ENCODE measurements at regions not wholly inside any gene's neighbourhood (a gene's known extent, or its start where the extent isn't known, plus 50 kb on each side); places are given as distances from the start of the nearest gene placed in this dataset.

DNA sequence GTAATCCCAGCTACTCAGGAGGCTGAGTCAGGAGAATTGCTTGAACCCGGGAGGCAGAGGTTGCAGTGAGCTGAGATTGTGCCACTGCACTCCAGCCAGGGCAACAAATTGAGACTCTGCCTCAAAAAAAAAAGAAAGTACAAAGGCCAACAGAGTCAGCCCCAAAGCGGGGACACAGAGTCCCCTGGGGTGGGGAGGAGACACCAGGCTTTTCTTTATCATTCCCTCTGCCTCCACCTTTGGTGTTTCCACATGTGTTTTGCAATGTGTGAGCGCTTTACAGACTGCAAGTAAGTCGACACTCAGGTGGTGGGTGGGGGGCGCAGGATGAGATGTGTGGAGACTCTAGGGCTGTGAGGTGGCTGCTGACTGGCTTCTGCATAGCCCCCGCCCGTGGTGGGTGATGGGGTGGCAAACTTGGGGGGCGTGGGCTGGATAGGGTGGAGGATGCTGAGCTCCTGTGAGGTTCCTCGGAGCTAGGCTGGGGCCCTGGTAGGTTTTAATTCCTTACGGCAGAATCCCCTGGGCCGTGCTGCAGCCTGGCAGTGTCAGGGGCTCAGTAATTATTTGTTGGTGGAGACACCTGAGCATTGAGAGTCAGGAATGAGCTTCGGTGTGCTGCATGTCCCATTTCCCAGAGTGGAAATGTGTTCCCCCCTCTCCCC, 177.2 kb downstream of the CTTN start:
- DNase-seq: no peak

DNA sequence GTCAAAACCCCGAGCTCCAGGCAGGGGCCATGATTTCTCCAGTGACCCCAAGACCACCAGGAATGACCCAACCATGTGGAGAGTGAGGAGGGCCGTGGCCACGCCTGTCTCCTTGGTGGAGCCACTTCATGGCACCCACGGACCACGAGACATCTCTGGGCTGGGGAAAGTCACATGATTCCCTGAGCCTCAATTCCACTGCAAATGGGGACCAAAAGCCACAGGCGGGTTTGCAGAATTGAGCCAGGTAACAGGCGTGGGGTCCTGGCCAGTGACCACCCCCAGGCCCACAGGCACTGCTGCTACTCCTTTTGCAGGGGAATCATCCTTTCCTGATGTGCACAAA, 178.9 kb downstream of the CTTN start:
- no peak for DNase-seq

DNA sequence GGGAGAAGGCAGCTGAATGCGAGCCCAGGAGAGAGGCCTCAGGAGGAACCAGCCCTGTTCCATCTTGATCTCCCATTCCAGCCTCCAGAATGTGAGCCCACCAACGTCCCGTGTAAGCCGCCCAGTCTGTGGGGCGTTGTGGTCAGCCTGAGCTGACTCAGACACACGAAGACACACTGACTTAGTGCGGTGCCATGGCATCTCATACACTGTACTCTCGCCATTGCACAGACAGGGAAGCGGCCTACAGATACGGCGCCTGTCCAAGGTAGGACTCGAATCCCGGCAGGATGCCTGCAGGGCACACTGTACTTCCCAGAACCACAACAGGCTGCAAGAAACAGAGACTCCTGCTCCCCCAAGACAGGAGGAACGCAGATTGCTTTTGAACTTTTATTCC, 179.6 kb downstream of the CTTN start:
- no peak for DNase-seq

DNA sequence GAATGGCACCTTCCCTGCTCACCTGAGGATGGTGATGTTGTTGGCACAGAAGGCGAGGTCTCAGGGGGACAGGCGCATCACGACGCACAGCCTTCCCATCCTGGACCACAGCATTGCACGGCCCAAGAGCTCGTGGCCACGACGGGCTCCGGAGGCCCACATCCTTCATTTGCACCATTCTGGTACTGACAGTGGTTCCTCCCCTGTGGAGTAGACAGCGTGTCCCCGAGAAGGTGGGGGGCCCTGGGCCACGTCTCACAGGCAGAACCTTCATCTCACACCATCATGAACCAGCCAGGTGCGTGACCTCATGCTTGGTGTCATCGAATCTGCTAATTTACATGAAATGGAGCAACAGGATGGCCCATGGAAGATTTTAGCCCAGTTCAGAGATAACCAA, 180.0 kb downstream of the CTTN start:
- no peak for DNase-seq

DNA sequence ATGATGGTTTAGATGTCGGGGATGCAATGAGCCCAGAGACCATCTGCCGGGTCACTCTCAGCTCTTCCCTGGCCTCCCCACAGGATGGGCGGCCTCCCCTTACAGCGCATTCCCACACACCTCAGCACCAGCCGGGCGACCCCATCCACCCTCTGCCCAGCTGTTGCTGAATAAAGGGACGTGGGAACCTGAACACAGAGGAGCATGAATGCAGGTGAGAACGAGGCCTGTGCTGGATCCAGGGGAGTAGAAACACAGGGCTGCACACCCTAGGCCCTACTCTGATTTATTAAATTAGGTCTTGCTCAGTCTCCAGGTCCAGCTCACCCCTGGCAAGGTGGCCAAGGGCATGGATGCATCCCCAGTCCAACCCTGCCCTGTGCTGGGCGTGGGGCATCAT, 180.5 kb downstream of the CTTN start:
- DNase-seq: no peak

DNA sequence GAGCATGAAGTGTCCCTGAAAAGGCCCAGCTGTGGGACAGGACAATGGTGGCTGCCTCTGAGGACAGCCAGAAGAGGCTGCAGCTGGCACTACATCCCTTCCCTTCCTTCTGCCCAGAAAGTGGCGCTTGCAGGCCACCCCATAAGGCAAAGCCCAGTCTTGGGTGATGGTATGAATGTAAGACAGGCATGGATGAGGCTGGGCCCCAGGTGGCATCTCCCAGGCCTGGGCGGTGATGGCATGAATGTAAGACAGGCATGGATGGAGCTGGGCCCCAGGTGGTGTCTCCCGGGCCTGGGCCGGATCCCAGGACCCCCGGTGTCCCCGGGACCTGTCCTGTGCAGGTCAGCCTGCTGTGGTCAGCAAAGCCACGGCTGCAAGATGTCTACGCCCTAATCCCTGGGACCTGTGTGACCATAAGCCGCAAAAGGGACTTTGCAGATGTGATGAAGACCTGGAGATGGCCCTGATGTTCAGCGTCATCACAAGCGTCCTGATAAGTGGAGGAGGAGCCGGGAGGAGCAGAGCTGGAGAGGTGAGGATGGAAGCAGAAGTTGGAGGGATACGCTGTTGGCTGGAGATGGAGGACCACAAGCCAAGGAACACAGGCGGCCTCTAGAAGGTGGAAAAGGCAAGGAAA, 181.1 kb downstream of the CTTN start:
- DNase-seq: no peak

DNA sequence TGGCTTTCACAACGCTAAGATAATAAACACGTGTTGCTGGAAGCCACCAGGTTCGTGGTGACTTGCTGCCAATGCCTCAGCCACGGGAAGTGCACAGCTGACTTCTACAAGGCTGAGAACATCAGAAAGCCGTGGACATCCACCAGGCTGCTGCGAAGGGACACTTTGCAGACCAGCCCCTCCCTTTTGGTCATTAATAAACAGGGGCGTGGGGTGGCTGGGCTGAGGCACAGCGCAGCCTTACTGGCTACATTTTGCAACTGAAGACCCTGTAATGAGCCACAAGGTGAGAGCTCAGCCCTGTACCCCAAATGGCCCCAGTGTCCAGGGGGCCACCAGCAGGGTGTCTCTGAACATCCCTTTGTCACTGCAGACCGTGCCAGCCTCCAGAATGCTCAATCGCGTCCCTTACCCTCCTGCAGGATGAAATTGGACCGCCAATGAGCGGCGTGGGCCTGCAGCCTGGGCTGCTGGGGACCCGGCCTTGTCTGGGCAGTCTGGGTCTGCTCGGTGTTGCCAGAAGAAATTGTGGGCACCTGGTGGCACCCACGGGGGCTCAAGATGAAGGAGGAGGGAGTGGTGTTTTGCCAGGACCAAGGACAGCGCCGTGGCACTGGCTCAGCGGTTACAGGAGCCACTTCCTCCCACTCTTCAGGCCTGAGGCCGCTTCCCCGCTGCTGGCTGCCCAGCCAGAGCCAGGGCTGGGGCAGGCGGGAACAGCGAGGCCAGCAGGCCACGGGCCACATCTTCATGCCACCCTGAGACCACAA, 181.9 kb downstream of the CTTN start:
- DNase-seq: no peak

DNA sequence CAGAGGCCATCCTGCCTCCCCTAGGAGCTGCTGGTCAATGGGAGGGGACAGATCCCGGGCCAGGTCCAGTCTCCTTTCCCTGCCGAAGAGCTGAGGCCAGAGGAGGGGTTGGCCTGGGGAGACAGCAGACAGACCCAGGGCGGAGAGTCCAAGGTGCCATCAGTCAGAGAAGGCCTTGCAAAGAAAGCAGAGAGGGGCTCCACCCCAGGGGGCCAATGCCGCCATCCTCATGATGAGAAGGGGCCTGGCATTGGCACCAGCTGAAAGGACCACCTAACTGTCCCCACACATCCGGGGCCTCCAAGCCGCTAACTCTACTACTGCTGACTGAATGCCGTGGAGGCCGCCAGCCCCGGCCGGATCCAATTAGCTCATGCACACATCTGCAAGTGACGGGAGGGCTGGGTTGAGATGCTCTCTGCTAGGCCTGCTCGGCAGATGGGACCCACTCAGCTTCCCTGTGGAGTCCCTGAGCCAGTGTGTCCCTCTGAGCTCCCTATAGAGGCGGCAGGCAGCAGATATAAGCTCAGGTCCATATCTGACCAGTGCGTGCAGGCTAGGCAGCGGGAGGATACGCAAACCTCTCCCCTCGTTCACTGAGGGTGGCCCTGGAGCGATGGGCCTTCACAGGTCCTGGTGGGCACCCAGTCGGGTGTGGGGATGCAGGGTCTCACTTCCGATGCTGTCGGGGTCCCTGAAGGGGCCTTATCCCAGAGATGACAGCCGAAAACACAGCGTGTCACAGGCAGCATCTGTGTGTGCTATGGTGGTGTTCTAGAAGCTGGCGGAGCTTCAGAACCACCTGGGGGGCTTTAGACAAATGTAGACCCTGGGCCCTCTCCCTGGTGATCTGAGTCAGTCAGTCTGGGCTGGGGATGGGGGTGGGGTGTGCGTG, 183.9 kb downstream of the CTTN start:
- no peak for DNase-seq

DNA sequence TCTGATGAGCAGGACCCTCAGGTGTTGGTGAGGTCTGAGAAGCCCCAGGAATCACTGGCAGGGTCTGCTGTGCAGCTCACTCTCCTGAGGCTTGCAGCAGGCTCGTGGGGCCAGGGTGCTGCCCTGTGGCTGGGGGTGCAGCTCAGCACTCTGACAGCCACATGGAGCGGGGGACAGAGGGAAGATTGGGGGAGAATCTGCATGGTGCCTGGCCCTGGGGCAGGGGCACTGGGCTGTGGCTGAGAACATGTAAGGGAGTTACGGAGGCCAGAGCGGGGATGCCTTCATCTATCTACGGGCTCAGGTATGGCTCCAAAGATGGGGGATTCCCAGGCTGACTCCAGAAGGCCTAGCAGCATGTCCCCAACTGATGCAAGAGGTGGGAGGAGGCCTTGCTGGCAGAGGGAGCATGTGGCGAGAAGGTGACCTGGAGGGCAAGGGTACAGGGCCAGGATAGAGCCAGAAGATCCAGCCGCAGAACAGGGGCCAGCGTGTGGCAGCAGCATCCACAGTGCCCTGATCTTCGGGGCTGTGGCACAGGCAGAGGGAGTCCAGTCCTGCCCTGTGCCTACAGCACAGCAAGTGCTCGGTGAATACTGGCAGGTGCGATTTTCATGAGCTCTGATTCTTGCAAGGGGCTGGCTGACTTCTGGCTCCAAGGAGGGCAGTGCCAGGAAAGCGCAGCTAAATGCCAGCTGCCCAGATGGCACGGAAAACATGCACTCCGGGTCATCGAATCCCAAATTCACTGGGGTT, 184.7 kb downstream of the CTTN start:
- DNase-seq: no peak

DNA sequence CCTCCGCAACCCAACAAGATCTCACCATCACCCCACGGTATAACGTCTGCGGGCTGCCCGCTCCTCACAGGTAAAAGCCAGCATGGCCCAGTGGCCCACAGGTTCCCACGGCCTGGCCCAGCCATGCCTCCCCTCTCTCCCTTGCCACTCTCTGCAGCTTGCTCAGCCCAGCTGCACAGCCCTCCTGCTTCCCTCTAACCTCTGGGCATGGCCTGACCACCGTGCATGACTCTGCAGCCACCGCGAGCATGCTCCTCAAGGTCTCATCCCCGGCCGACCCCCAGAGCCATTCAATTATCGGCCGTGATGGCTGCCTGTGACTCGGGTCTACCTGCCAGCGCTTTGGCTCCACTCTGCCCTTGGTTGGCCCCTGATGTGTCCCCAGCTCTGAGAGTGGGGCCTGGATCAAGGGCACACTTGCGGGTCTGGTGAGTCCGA, 185.5 kb downstream of the CTTN start:
- DNase-seq: no peak

DNA sequence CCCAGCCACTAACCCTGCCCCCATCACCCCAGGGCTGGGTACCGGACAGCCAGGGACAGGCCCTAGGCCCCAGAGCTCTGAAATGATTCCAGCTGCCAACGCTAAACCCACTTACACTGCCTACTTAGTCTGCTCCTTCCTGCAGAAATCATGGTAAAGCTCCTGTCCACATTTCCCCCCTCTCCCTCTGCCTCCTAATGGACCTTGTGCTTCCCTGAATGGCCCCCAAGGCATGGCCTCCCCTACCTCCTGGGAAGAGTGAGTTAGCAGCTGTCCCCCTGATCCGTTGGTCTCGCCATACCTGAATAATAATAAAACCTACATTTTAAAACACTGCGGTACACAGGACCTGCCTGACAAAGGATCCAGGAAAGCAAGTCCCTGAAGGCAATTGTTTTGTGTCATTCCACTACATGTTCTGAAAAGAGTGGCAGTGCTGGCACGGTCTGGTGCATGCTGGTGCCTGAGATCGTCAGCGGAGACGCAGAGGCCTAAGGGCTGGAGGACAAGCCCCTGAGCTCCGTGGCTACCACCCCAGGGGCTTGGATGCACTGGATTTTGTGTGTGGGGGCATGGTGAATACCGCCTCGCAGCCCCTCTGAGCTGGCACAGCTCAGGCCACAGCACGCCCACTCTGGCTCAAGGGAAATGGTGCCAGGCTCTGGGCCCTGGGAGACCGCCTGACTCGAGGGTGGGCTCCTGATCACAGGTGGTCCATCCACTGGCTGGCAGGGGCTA, 186.3 kb downstream of the CTTN start:
- DNase-seq: no peak

DNA sequence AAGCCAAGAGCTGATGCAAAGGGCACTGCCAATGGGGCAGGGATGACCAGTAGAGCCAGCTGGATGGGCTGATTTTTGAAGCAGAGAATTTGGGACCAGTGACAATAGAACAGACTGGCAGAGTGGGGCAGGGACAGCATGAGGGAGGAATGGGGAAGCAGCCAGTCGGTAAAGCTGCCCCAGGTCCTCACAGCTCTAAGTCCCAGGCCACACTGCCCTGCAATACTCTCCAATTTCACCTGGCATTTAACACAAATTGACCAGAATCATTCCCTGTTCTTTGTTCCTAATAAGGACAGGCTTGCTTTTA, 186.9 kb downstream of the CTTN start:
- DNase-seq: no peak

DNA sequence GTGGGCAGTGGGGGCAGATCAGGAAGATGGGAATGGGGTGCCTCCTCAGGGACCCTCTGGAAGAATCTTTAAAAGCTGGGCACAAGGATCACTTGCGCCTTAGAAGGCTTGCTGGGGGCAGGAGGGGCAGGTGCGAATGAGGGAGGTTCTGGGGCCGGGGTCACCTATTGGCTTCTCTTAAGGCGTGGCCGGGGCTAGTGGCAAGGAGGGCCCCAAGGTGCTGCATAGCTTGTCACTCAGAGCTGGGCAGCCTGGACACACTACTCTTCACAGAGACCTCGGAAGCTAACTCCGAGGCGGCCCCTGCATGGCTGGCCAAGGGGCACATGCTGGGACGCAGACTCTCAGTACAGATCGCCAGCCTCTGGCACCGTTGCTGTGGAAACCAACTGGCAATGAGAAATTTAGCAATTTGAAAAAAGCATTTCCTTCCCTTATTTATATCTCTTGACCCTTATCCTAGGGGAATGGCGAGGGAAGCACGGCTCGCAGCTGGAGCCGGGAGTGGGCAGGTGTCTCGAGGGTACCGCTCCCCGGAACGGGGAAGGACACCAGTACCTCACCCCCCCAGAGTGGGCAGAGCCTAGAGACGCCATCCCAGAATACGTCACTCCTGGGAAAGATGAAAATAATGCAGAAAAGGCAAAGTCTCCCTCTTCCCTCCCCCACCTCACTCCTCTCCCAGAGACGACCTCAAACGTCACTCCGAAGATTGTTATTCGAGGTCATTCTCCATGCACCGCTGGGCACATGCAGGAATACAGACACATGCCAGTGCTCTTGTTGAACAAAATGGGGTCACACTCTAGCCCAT, 188.1 kb downstream of the CTTN start:
- no peak for DNase-seq

DNA sequence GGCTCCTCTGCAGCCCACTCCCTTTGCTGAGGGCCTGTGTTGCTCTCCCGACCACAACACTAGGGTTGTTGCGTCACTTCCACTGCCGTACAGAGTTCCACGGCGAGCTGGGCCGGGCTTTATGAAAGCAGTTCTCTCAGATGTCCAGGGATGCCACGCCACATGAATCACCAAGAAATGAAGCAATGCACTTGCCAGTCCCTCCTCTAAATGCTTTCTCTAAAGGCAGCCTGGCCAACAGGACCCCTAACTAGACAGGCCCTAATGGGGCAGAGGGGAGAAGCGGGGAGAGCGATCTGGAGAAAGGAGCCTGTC, 188.7 kb downstream of the CTTN start:
- DNase-seq: no peak

DNA sequence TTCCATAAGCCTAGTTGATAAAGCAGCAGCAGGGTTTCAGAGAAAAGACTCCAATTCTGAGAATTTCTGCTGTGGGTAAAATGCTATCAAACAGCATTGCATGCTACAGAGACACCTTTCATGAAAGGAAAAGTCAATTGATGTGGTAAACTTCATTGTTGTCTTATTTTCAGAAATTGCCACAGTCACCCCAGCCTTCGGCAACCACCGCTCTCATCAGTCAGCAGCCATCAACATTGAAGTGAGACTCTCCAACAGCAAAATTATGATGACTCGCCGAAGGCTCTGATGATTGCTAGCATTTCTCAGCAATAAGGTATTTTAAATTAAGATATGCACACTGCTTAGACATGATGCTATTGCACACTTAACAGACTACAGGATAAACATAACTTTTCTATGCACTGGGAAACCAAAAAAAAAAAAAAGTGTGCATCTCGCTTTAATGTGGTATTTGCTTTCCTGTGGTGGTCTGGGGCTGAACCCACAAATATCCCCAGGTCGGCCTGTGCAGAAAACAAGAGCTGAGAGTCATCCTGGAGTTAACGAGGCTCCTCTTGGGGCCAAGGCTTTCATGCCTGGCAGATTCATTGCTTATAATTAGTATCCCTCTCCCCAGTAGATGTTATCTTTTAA, 192.1 kb downstream of the CTTN start:
- DNase-seq: no peak

DNA sequence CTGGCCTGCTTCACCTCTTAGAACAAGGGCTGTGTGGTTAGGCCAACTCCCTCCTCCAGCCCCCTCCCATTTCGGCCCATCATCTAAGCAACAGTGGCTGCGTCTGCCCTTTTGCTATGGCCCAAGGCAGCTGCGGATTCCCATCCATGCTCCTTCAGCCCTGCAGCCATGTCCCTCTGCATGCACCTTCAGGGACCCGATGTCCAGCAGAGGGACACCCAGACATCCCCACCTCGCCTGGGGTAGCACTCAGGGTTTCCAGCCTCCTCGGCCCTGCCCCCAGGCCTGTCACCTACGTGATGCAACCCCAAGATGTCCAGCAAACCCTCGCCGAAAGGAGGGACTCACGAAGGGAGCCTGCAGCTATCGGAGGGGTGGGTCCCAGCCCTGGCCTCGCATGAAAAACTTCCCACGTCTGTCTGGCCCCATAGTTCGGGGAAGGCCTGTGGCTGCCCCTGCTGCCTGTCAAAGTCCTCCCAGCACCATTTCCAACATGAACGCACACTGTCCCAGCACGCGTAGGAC, 194.4 kb downstream of the CTTN start:
- no peak for DNase-seq

DNA sequence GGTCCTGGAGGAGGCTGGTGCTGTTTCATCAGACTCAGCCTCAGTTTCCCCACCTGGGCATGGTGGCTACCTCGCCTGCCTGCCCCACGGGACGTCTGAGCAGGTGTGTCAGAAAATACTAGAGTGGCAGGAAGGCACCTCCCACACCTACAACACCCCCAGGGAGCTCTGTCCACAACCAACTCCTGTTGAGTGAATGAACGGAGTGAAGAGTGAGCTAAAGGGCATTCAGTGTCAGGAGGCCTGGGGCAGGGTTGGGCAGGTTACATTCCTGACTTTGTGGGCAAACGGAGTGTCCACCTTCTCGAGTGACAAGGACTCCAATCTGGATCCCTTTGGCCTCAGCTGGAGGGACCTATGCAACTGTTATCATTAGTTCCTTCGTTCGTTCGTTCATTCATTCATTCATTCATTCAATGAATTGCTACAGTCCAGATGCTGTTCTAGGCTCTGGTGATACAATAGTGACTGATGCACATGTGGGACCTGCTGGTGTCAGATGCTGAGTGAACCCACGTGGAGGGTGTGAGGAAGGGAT, 195.2 kb downstream of the CTTN start:
- no peak for DNase-seq

DNA sequence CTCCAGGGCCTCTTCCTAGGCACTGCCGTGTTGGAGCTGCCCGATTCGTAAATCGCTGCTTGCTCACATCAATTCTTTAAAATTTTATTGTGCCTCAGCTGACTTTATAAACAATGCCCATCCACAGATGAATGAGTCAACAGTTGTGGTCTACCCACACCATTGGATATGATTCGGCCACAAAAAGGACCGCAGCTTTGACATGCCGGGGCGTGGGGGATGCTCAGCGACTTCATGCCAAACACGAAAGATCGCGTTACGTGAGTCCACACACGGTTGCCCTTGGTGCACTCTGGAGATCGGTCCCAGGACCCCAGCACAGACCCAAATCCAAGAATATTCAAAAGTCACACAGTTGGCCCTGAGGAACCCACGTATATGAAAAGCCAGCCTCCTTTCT, 195.7 kb downstream of the CTTN start:
- no peak for DNase-seq

DNA sequence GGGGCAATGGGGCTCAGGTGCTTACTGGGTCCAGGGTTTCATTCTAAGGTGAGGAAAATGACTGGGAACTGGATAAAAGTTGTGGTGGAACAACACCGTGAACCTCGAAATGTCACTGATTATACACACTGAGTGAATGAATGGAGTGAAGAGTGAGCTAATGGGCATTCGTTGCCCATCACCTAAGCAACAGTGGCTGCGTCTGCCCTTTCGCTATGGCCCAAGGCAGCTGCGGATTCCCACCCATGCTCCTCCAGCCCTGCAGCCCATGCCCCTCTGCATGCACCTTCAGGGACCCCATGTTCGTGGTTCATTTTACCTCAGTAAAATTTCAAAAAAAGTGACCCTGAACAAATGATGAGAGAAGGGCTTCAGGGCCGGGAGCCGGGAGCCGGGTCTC, 196.3 kb downstream of the CTTN start:
- no peak for DNase-seq

DNA sequence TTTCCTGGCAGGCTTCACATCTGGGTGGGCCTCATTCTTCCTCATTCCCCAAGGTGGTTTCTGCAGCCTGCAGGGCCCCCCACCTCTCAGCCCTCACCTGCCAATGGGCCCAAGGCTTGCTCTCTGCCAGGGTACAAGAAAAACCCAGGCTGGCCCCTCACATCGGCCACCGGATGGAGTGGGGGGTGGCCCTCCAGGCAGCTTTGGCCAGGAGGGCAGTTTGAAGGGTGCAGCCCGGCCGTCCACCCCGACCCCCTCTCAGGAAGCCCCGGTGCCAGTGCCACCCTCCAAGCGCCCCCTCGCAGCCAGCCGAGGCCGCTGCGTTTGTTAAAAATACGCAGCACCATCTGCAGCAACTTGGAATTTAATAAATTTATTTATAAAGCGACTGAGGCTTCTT, 196.7 kb downstream of the CTTN start:
- DNase-seq: no peak
